ENCODE measurements at regions not wholly inside any gene's neighbourhood (a gene's known extent, or its start where the extent isn't known, plus 50 kb on each side); places are given as distances from the start of the nearest gene placed in this dataset.

- TF ChIP-seq, protein P1, sequence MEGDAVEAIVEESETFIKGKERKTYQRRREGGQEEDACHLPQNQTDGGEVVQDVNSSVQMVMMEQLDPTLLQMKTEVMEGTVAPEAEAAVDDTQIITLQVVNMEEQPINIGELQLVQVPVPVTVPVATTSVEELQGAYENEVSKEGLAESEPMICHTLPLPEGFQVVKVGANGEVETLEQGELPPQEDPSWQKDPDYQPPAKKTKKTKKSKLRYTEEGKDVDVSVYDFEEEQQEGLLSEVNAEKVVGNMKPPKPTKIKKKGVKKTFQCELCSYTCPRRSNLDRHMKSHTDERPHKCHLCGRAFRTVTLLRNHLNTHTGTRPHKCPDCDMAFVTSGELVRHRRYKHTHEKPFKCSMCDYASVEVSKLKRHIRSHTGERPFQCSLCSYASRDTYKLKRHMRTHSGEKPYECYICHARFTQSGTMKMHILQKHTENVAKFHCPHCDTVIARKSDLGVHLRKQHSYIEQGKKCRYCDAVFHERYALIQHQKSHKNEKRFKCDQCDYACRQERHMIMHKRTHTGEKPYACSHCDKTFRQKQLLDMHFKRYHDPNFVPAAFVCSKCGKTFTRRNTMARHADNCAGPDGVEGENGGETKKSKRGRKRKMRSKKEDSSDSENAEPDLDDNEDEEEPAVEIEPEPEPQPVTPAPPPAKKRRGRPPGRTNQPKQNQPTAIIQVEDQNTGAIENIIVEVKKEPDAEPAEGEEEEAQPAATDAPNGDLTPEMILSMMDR (IDR thresholded peaks at IDR 0.05; ENCODE audit: borderline replicate concordance, extremely low read depth, low read length, poor library complexity, severe bottlenecking): peak; percentile 26
- TF ChIP-seq EZH2 (IDR thresholded peaks at IDR 0.05; ENCODE audit: borderline replicate concordance, low read depth, low read length, severe bottlenecking): no peak
Measured at GRCh38 chr14:104293851-104294627, 155.7 kb downstream of the KIF26A start.
